IMR-90 (cell line): ENCODE measurements at regions not wholly inside any gene's neighbourhood (a gene's known extent, or its start where the extent isn't known, plus 50 kb on each side); places are given as distances from the start of the nearest gene placed in this dataset.

Experiments used
- ATAC-seq: fragments of 200-7000 bp; cut with Tn5 transposase; 2 replicates; pipeline ENCODE4 v1.9.1; 2020; ENCODE audit warnings: low read depth, mild to moderate bottlenecking, moderate library complexity
- BruUV-seq: library from RNA; stranded (reverse); fragments of 400-500 nt; replicated peaks from 2 replicates; lab custom pipeline; 2021; lab: Mats Ljungman, UMichigan
- CTCF ChIA-PET: fragments of 300-600 bp; formaldehyde crosslinking; extraction: SDS; loops from one replicate; lab custom pipeline; 2021; ENCODE audit warnings: antibody characterized with exemption; lab: Yijun Ruan, JAX
- POLR2A ChIA-PET: fragments of 300-600 bp; sonication (Branson Sonifier 250); formaldehyde crosslinking; loops from one replicate; lab custom pipeline; 2022; ENCODE audit warnings: antibody characterized with exemption; ENCODE audit not compliant: unreplicated experiment; lab: Charles Lee
- DNase-seq: peaks from one replicate; pipeline ENCODE4 v3.0.0; 2013
- H2AFZ ChIP-seq: replicated peaks from 2 replicates; pipeline ENCODE3; 2013; ENCODE audit warnings: low read length, mild to moderate bottlenecking; ENCODE audit not compliant: poor library complexity
- H2AK5ac ChIP-seq: 2 replicates; pipeline ENCODE4 v1.6.1; 2013; ENCODE audit warnings: low read depth, low read length, inconsistent platforms
- H2AK9ac ChIP-seq: replicated peaks from 2 replicates; pipeline ENCODE3; 2013; ENCODE audit warnings: mild to moderate bottlenecking, low read depth, low read length, moderate library complexity; ENCODE audit not compliant: poor library complexity
- H2BK120ac ChIP-seq: 2 replicates; pipeline ENCODE4 v1.6.1; 2013; ENCODE audit warnings: low read depth, low read length, inconsistent platforms
- H2BK15ac ChIP-seq: 3 replicates; pipeline ENCODE4 v1.6.1; 2013; ENCODE audit warnings: low read depth, low read length, inconsistent platforms
- H2BK20ac ChIP-seq: 2 replicates; pipeline ENCODE4 v1.6.1; 2013; ENCODE audit warnings: low read depth, mild to moderate bottlenecking, inconsistent platforms, low read length, moderate library complexity
- H2BK5ac ChIP-seq: 2 replicates; pipeline ENCODE4 v1.6.1; 2013; ENCODE audit warnings: mild to moderate bottlenecking, low read depth, low read length, inconsistent platforms; ENCODE audit not compliant: poor library complexity, severe bottlenecking
- H3K14ac ChIP-seq: replicated peaks from 2 replicates; pipeline ENCODE4 v1.6.1; 2013; ENCODE audit warnings: low read depth, low read length, inconsistent platforms
- H3K18ac ChIP-seq: 2 replicates; pipeline ENCODE4 v1.6.1; 2013; ENCODE audit warnings: low read depth, low read length, control low read depth
- H3K23ac ChIP-seq: 2 replicates; pipeline ENCODE4 v1.6.1; 2013; ENCODE audit warnings: low read depth, low read length, inconsistent platforms
- H3K27ac ChIP-seq: 2 replicates; pipeline ENCODE4 v1.5.1; 2013; ENCODE audit warnings: mild to moderate bottlenecking, control low read depth, low read length; ENCODE audit not compliant: insufficient read depth
- H3K27me3 ChIP-seq: 2 replicates; pipeline ENCODE4 v1.6.1; 2013; ENCODE audit warnings: low read length; ENCODE audit not compliant: control insufficient read depth, insufficient read depth
- H3K36me3 ChIP-seq: 2 replicates; pipeline ENCODE4 v1.6.1; 2013; ENCODE audit warnings: low read length, mixed read lengths; ENCODE audit not compliant: control insufficient read depth, insufficient read depth
- H3K4ac ChIP-seq: 2 replicates; pipeline ENCODE4 v1.6.1; 2013; ENCODE audit warnings: low read depth, low read length, inconsistent platforms
- H3K4me1 ChIP-seq: 2 replicates; pipeline ENCODE4 v1.6.1; 2013; ENCODE audit warnings: low read length, mixed read lengths; ENCODE audit not compliant: control insufficient read depth, insufficient read depth
- H3K4me2 ChIP-seq: 2 replicates; pipeline ENCODE4 v1.6.1; 2013; ENCODE audit warnings: low read depth, mild to moderate bottlenecking, control low read depth, low read length, moderate library complexity
- H3K4me3 ChIP-seq: 2 replicates; pipeline ENCODE4 v1.5.1; 2013; ENCODE audit warnings: low read depth, mild to moderate bottlenecking, control low read depth, low read length, moderate library complexity; ENCODE audit not compliant: insufficient read depth
- H3K56ac ChIP-seq: 2 replicates; pipeline ENCODE4 v1.6.1; 2013; ENCODE audit warnings: low read length, inconsistent platforms; ENCODE audit not compliant: insufficient read depth; ENCODE audit errors: extremely low read depth
- H3K79me1 ChIP-seq, 2 experiments: 2 replicates each; pipeline ENCODE4 v1.6.1; 2013; ENCODE audit warnings: low read length in 2 of 2, inconsistent platforms in 1 of 2, low read depth in 1 of 2
- H3K9ac ChIP-seq: 2 replicates; pipeline ENCODE4 v1.6.1; 2013; ENCODE audit warnings: low read depth, low read length, control low read depth
- H3K9me1 ChIP-seq: 2 replicates; pipeline ENCODE4 v1.6.1; 2013; ENCODE audit warnings: low read length, inconsistent platforms; ENCODE audit not compliant: insufficient read depth
- H3K9me3 ChIP-seq: 2 replicates; pipeline ENCODE4 v1.6.1; 2013; ENCODE audit warnings: low read length; ENCODE audit not compliant: control insufficient read depth, insufficient read depth
- H4K20me1 ChIP-seq: 2 replicates; pipeline ENCODE4 v1.6.1; 2013; ENCODE audit warnings: low read length, inconsistent platforms; ENCODE audit not compliant: insufficient read depth
- H4K5ac ChIP-seq: 2 replicates; pipeline ENCODE4 v1.6.1; 2013; ENCODE audit warnings: mild to moderate bottlenecking, low read depth, low read length, control low read depth
- H4K8ac ChIP-seq, 2 experiments: 2 replicates each; pipeline ENCODE4 v1.6.1; 2013; ENCODE audit warnings: low read depth in 2 of 2, low read length in 2 of 2, control low read depth in 1 of 2, inconsistent platforms in 1 of 2
- H4K91ac ChIP-seq: 2 replicates; pipeline ENCODE4 v1.6.1; 2013; ENCODE audit warnings: low read depth, low read length, inconsistent platforms; ENCODE audit not compliant: insufficient read depth
- BHLHE40 ChIP-seq: fragments of 150-350 bp; IDR thresholded peaks from 2 replicates; pipeline ENCODE4 v1.6.1; 2016; ENCODE audit warnings: mild to moderate bottlenecking, low read depth, low read length
- CEBPB ChIP-seq: IDR thresholded peaks from 2 replicates; pipeline ENCODE4 v1.6.1; 2012; ENCODE audit warnings: low read depth, low read length, improper control_type of control experiment
- CHD1 ChIP-seq: IDR thresholded peaks from 2 replicates; pipeline ENCODE4 v1.6.1; 2012; ENCODE audit warnings: low read depth, low read length, improper control_type of control experiment
- FOS ChIP-seq: fragments of 150-350 bp; IDR thresholded peaks from 2 replicates; pipeline ENCODE4 v1.6.1; 2016; ENCODE audit warnings: low read depth, low read length
- MAFK ChIP-seq: IDR thresholded peaks from 2 replicates; pipeline ENCODE4 v1.6.1; 2012; ENCODE audit warnings: low read depth, low read length, improper control_type of control experiment
- MAZ ChIP-seq: IDR thresholded peaks from 2 replicates; pipeline ENCODE4 v1.6.1; 2012; ENCODE audit warnings: low read depth, mild to moderate bottlenecking, low read length, improper control_type of control experiment, moderate library complexity, borderline replicate concordance
- MXI1 ChIP-seq: IDR thresholded peaks from 2 replicates; pipeline ENCODE4 v1.6.1; 2012; ENCODE audit warnings: low read depth, mild to moderate bottlenecking, low read length, moderate library complexity, borderline replicate concordance
- POLR2A ChIP-seq: IDR thresholded peaks from 2 replicates; pipeline ENCODE4 v1.6.1; 2012; ENCODE audit warnings: mild to moderate bottlenecking, low read depth, low read length
- RCOR1 ChIP-seq: IDR thresholded peaks from 2 replicates; pipeline ENCODE4 v1.6.1; 2012; ENCODE audit warnings: mild to moderate bottlenecking, low read length, improper control_type of control experiment; ENCODE audit not compliant: insufficient replicate concordance
- RFX5 ChIP-seq: IDR thresholded peaks from 2 replicates; pipeline ENCODE4 v1.8.0; 2012; ENCODE audit warnings: low read depth, mild to moderate bottlenecking, low read length, moderate library complexity
- SMC3 ChIP-seq: fragments of 150-350 bp; IDR thresholded peaks from 2 replicates; pipeline ENCODE4 v1.6.1; 2016; ENCODE audit warnings: low read depth, mild to moderate bottlenecking, antibody characterized with exemption, low read length, moderate library complexity
- WGBS, 2 experiments: methylation state at CpG; one replicate each; pipeline versions ENCODE4 v1.1.5 to v1.1.7; 2013; ENCODE audit warnings: missing lambda C conversion rate in 2 of 2; ENCODE audit not compliant: insufficient read length in 1 of 2; ENCODE audit errors: extremely low coverage in 2 of 2; 5-methylcytosine and 5-hydroxymethylcytosine counted together
- dilution Hi-C: fragments of 300-500 bp; cut with HindIII; formaldehyde crosslinking; loops from one replicate; pipeline ENCODE4 v1.14.3; 2018; ENCODE audit warnings: low sequenced_read_pairs; ENCODE audit not compliant: unreplicated experiment
- in situ Hi-C: fragments of 300-500 bp; cut with MboI; formaldehyde crosslinking; loops from 3 replicates; pipeline ENCODE4 v1.14.3; 2019; ENCODE audit warnings: low sequenced_read_pairs, inconsistent platforms, mixed read lengths
- intact Hi-C: fragments of 100-400 bp; cut with micrococcal nuclease; formaldehyde crosslinking; loops from 2 replicates; pipeline ENCODE4 v1.10.0; 2022
- TF ChIP-seq, protein P1 (sequence below): fragments of 150-350 bp; IDR thresholded peaks from 2 replicates; pipeline ENCODE4 v1.6.1; 2017; ENCODE audit warnings: mild to moderate bottlenecking, antibody characterized with exemption, low read length, low read depth
- TF ChIP-seq, protein P2 (sequence below): fragments of 150-350 bp; IDR thresholded peaks from 2 replicates; pipeline ENCODE4 v1.6.1; 2016; ENCODE audit warnings: low read depth, mild to moderate bottlenecking, low read length, moderate library complexity, borderline replicate concordance

DNA sequence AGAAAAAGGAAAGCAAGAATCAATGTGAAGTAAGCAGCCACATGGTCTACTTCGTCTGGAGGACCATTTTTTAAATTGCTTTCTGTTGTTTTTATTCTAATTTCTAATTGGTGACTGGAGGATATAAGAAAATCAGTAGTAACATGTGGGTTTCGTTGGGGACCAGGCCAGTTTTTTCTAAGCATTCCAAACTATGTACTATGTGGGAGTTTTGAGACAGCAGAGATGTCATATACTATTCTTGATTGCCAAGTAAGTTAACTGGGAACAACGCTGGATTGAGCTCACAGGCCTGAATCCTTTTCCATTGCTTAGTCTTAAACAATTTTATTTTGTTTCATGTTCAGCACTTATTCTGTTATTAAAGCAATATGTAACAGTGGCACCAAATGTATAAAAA is 225.7 kb downstream of the TMEM167A start:
- no peaks in the 10 kb centered on the region for H3K79me1 ChIP-seq
- no peak for ATAC-seq
- dilution Hi-C loops = no loop called here
- no peak overlapping the region for H2BK5ac ChIP-seq
- no peak overlapping the region for H3K56ac ChIP-seq
- H3K4me2 ChIP-seq = no peak overlapping the region
- no peak overlapping the region for H2AK9ac ChIP-seq
- no peak overlapping the region for H2BK20ac ChIP-seq
- H3K36me3 ChIP-seq = no peaks in the 10 kb centered on the region
- no TSS peak for BruUV-seq
- peaks cover 2% of the 10 kb centered on the region; the same call in 1 of the 2 replicates for H3K27me3 ChIP-seq
- H3K14ac ChIP-seq = no peak overlapping the region
- H2AK5ac ChIP-seq = no peak overlapping the region
- H3K9me1 ChIP-seq = no peaks in the 10 kb centered on the region
- no peaks in the 10 kb centered on the region for H3K9me3 ChIP-seq
- H3K4me1 ChIP-seq = no peaks in the 10 kb centered on the region
- H3K9ac ChIP-seq = no peak overlapping the region
- POLR2A ChIA-PET = no interaction called here
- no peak overlapping the region for H3K4me3 ChIP-seq
- no peak overlapping the region for H3K18ac ChIP-seq
- H2BK15ac ChIP-seq = no peak overlapping the region
- no CpG with 5 or more reads among the region's 3 CpGs for WGBS, 2 experiments
- no peak for DNase-seq
- no peak overlapping the region for H4K8ac ChIP-seq
- H4K5ac ChIP-seq = no peak overlapping the region
- no peak overlapping the region for H3K23ac ChIP-seq
- H4K91ac ChIP-seq = no peak overlapping the region
- no peak overlapping the region for H3K4ac ChIP-seq
- H3K27ac ChIP-seq = no peak overlapping the region
- H4K20me1 ChIP-seq = no peaks in the 10 kb centered on the region
- CTCF ChIA-PET = no interaction called here
- in situ Hi-C loops = no loop called here
- intact Hi-C loops = no loop called here
- no peak overlapping the region for H2AFZ ChIP-seq
- TF ChIP-seq FOS (no peak), RCOR1 (no peak), MAZ (no peak), CEBPB (no peak), BHLHE40 (no peak), RFX5 (no peak), CHD1 (no peak), POLR2A (no peak), MXI1 (no peak), MAFK (no peak), SMC3 (no peak)
- TF ChIP-seq, protein P1, sequence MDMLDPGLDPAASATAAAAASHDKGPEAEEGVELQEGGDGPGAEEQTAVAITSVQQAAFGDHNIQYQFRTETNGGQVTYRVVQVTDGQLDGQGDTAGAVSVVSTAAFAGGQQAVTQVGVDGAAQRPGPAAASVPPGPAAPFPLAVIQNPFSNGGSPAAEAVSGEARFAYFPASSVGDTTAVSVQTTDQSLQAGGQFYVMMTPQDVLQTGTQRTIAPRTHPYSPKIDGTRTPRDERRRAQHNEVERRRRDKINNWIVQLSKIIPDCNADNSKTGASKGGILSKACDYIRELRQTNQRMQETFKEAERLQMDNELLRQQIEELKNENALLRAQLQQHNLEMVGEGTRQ = no peak
- TF ChIP-seq, protein P2, sequence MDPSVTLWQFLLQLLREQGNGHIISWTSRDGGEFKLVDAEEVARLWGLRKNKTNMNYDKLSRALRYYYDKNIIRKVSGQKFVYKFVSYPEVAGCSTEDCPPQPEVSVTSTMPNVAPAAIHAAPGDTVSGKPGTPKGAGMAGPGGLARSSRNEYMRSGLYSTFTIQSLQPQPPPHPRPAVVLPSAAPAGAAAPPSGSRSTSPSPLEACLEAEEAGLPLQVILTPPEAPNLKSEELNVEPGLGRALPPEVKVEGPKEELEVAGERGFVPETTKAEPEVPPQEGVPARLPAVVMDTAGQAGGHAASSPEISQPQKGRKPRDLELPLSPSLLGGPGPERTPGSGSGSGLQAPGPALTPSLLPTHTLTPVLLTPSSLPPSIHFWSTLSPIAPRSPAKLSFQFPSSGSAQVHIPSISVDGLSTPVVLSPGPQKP = no peak
- H2BK120ac ChIP-seq = no peak overlapping the region
